ENCODE measurements at regions not wholly inside any gene's neighbourhood (a gene's known extent, or its start where the extent isn't known, plus 50 kb on each side); places are given as distances from the start of the nearest gene placed in this dataset.
"Not testable (repeated sequence)": the region's sequence is repeated elsewhere in the genome, so short reads cannot be mapped to it uniquely, and the experiment has no call there.

GRCh38 chrX:139475432-139475831 lies 55.1 kb upstream of the F9 start:
- Mint-ChIP-seq H3K4me1 (no peaks in the 10 kb centered on the region), H3K27me3 (ENCODE audit: low read depth, poor library complexity) (no peaks in the 10 kb centered on the region), H3K9me3 (peaks cover 17% of the 10 kb centered on the region), H3K27ac (no peak overlapping the region), H3K36me3 (ENCODE audit: low read depth) (no peaks in the 10 kb centered on the region), H3K4me3 (no peak overlapping the region)
- DNase-seq: no peak
- TF ChIP-seq, protein P1, sequence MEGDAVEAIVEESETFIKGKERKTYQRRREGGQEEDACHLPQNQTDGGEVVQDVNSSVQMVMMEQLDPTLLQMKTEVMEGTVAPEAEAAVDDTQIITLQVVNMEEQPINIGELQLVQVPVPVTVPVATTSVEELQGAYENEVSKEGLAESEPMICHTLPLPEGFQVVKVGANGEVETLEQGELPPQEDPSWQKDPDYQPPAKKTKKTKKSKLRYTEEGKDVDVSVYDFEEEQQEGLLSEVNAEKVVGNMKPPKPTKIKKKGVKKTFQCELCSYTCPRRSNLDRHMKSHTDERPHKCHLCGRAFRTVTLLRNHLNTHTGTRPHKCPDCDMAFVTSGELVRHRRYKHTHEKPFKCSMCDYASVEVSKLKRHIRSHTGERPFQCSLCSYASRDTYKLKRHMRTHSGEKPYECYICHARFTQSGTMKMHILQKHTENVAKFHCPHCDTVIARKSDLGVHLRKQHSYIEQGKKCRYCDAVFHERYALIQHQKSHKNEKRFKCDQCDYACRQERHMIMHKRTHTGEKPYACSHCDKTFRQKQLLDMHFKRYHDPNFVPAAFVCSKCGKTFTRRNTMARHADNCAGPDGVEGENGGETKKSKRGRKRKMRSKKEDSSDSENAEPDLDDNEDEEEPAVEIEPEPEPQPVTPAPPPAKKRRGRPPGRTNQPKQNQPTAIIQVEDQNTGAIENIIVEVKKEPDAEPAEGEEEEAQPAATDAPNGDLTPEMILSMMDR (IDR thresholded peaks at IDR 0.05): no peak

GRCh38 chrX:139461945-139462344 lies 68.6 kb upstream of the F9 start:
- not testable (repeated sequence) for H3K4me3 Mint-ChIP-seq; H3K27me3 Mint-ChIP-seq (ENCODE audit: low read depth, poor library complexity); DNase-seq; H3K4me1 Mint-ChIP-seq; H3K27ac Mint-ChIP-seq
- H3K9me3 Mint-ChIP-seq: peaks cover 52% of the 10 kb centered on the region
- H3K36me3 Mint-ChIP-seq (ENCODE audit: low read depth): peaks cover 11% of the 10 kb centered on the region

DNA sequence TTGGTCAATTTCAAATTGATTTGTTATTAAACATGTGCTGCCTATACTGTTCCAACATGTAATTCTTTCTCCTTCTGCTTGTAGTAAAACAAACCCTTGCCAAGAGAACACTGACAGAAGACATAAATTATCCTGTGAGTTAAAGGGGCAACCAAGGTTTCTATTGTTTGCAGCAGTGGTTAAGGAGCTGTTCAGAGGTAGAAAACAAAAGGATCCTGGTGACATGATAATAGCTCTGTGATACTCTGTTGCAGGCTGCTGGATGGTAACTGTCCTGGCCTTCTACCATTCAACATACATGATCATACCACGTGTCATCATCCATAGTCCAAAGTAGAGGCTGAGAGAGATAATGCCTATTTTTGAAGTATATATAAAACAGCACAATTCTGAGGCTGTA lies 75.8 kb upstream of the F9 start:
- TF ChIP-seq, protein P1 (IDR thresholded peaks at IDR 0.05): no peak
- H3K4me1 Mint-ChIP-seq: no peaks in the 10 kb centered on the region
- no peak for DNase-seq
- no peaks in the 10 kb centered on the region for H3K9me3 Mint-ChIP-seq
- H3K27ac Mint-ChIP-seq: no peak overlapping the region
- no peaks in the 10 kb centered on the region for H3K27me3 Mint-ChIP-seq (ENCODE audit: low read depth, poor library complexity)
- H3K4me3 Mint-ChIP-seq: no peak overlapping the region
- no peaks in the 10 kb centered on the region for H3K36me3 Mint-ChIP-seq (ENCODE audit: low read depth)

GRCh38 chrX:139448996-139449395 lies 81.5 kb upstream of the F9 start:
- no peak for DNase-seq
- TF ChIP-seq, protein P1 (IDR thresholded peaks at IDR 0.05): no peak

GRCh38 chrX:139446832-139447231 lies 83.7 kb upstream of the F9 start:
- Mint-ChIP-seq H3K4me1 (no peaks in the 10 kb centered on the region), H3K9me3 (peaks cover 30% of the 10 kb centered on the region), H3K27me3 (ENCODE audit: low read depth, poor library complexity) (peaks cover 5% of the 10 kb centered on the region), H3K27ac (no peak overlapping the region), H3K4me3 (no peak overlapping the region), H3K36me3 (ENCODE audit: low read depth) (no peaks in the 10 kb centered on the region)
- no peak for DNase-seq
- TF ChIP-seq, protein P1 (IDR thresholded peaks at IDR 0.05): no peak

More at GRCh38 chrX:139448996-139449395, 81.5 kb upstream of the F9 start:
- Mint-ChIP-seq H3K4me1 (no peaks in the 10 kb centered on the region), H3K4me3 (no peak overlapping the region), H3K9me3 (peaks cover 17% of the 10 kb centered on the region), H3K27ac (no peak overlapping the region), H3K36me3 (ENCODE audit: low read depth) (no peaks in the 10 kb centered on the region), H3K27me3 (ENCODE audit: low read depth, poor library complexity) (no peaks in the 10 kb centered on the region)

GRCh38 chrX:139429913-139430312 lies 100.6 kb upstream of the F9 start:
- no peaks in the 10 kb centered on the region for H3K36me3 Mint-ChIP-seq (ENCODE audit: low read depth)
- peaks cover 8% of the 10 kb centered on the region for H3K9me3 Mint-ChIP-seq
- H3K4me1 Mint-ChIP-seq: no peaks in the 10 kb centered on the region
- DNase-seq: no peak
- no peak overlapping the region for H3K27ac Mint-ChIP-seq
- TF ChIP-seq, protein P1 (IDR thresholded peaks at IDR 0.05): no peak
- H3K4me3 Mint-ChIP-seq: no peak overlapping the region
- H3K27me3 Mint-ChIP-seq (ENCODE audit: low read depth, poor library complexity): peaks cover 3% of the 10 kb centered on the region
